ENCODE measurements at regions not wholly inside any gene's neighbourhood (a gene's known extent, or its start where the extent isn't known, plus 50 kb on each side); places are given as distances from the start of the nearest gene placed in this dataset.
"Not testable (repeated sequence)": the region's sequence is repeated elsewhere in the genome, so short reads cannot be mapped to it uniquely, and the experiment has no call there.

DNA sequence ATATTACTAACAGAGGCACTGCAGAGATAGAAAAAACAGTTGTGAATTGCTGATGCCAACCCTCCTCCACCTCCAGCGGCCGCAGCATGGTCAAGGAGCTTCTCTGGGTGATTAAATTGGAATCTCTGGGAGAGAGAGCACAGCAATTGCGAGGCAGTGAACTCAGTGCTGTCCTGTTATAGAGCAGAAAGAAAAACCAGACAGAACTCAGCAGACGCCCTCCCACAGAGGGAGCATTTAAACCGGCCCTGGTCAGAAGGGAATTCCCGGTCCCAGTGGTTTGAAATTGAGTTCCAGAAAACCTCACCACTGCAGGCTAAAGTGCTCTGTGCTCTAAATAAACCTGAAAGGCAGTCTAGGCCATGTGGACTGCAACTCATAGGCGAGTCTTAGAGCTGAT, 175.4 kb downstream of the SQOR start:
- no peak for DNase-seq (ENCODE audit: low read depth, low spot score)

DNA sequence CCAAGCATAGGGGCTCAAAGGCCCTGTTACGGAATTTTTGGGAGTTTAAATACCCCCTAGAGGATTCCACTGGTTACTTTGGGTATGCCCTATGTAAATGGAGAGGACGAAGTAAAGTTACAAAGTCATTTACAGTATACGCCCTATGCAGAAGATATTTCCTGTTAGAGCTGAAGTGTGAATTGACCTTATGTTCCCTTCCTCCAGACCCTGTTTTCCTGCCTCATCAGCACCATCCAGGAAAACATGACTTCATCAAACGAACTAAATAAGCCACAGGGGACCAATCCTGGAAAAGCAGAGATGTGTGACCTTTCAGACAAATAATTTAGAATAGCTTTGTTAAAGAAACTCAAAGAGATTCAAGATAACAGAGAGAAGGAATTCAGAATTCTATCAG, 177.4 kb downstream of the SQOR start:
- no peak for DNase-seq (ENCODE audit: low read depth, low spot score)

DNA sequence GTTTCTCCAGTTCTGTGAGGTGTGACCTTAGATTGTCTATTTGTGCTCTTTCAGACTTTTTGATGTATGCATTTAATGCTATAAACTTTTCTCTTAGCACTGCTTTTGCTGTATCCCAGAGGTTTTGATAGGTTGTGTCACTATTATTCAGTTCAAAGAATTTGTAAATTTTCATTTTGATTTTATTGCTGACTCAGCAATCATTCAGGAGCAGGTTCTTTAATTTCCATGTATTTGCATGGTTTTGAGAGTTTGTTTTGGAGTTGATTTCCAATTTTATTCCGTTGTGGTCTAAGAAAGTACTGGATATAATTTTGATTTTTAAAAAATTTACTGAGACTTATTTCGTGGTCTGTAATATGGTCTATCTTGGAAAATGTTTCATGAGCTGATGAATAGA, 182.7 kb downstream of the SQOR start:
- DNase-seq (ENCODE audit: low read depth, low spot score), result not testable (repeated sequence)

DNA sequence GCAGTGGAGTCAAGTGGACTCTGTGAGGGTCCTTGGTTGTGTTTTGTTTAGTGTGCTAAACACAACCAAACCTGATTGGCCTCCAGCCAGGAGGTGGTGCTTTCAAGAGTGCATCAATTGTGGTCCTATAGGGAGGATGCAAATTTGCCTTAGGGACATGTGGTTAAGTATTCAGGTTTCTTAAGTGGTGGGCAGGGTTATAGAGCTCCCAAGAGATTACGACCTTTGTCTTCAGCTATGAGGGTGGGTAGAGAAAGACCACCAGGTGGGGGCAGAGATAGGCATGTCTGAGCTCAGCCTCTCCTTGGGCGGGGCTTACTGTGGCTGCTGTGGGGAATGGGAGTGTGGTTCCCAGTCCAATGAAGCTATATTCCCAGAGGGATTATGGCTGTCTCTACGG, 186.6 kb downstream of the SQOR start:
- peak; percentile 56 for DNase-seq (ENCODE audit: low read depth, low spot score)

DNA sequence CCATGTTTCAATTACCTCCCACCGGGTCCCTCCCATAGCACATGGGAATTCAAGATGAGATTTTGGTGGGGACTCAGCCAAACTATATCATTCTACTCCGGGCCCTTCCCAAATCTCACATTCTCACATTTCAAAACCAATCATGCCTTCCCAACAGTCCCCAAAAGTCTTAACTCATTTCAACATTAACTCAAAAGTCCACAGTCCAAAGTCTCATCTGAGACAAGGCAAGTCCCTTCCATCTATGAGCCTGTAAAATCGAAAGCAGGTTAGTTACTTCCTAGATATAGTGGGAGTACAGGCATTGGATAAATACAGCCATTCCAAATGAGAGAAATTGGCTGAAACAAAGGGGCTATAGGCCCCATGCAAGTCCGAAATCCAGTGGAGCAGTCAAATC, 188.1 kb downstream of the SQOR start:
- not testable (repeated sequence) for DNase-seq (ENCODE audit: low read depth, low spot score)

DNA sequence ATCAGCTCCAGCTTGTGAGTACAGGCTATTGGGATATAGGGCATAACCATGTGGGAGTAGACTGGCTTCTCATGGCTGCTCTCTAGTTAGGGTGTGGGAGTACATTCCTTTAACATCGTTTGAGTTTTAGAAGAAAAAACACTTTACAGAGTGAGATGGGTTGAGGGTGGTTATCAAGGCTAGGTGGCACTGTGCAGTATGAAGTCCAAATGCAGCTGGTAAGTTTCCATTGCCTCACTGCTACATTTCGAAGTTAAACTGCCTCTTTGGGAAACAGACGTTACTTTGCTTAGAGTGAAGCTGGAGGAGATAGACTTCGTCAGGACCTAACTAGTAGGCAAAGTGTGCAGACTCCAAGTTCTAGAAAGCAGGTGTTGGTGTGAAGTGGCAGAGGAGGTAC, 192.4 kb downstream of the SQOR start:
- DNase-seq (ENCODE audit: low read depth, low spot score), result no peak

DNA sequence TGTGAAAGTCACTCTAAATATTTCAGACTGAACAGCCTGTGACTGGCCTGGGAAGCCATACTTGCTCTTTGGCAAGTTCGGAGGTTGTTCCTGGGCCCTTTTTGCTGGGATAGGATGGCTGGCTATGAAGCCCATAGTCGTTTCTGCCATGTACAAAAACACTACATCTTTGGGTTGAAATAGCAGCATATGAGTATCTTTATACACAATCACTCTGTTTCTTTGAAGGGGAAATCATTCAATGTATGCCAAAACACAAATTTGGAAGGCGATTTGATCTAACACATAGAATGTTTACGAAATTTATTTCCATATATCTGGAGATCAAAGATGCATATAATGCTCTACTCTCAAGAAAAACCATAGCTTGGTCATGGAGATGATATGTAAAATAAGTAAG, 192.9 kb downstream of the SQOR start:
- DNase-seq (ENCODE audit: low read depth, low spot score), result no peak

DNA sequence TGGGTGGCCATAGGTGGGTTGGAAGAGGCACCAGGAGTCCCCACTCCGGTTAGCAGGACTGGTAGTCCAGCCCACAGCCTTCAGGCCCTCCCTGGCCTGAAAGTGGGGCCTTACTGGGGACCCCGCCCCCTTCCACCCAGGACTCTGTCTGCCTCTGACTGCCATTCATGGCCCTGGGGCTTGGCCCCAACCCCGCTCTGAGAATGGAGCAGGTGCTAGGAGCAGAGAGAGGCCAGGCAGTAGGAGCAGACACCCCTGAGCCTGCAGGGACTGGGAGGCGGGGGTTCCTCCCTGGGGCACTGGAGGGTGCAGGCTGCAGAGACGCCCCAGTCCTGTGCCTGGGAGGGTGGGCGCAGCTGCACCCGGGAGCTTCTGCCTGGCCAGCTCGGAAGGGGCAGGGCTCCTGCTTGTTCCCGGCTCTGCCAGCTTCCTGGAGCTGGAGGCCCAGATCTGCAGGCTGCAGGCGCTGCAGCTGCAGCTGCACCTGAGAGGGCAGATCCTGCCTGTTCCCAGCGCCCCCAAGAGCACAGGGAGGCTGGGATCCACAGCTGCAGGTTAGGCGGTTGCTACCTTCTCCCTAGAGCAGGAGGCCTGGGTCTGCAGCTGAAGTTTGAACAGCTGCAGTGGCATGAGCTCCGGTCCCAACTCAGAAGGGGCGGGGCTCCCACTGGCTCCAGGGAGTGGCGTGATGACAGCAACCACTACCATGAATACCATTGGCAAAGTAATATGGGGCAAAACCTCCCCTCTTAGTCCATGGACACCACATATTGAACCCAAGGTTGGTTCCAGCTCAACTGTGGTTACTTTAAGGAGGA, 194.7 kb downstream of the SQOR start:
- DNase-seq (ENCODE audit: low read depth, low spot score), result peak; percentile 2

DNA sequence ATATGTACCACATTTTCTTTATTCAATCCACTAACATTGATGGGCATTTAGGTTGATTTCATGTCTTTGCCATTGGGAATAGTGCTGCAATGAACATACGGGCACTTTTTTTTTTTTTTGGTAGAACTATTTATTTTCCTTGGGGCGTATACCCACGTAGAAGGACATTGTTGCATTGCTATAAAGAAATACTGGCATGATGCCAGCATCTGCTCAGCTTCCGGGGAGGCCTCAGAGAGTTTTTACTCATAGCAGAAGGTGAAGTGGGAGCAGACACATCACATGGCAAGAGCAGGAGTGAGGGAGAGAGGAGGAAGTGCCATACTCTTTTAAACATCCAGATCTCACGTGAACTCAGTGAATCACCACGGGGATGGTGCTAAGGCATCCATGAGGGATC, 197.0 kb downstream of the SQOR start:
- no peak for DNase-seq (ENCODE audit: low read depth, low spot score)

DNA sequence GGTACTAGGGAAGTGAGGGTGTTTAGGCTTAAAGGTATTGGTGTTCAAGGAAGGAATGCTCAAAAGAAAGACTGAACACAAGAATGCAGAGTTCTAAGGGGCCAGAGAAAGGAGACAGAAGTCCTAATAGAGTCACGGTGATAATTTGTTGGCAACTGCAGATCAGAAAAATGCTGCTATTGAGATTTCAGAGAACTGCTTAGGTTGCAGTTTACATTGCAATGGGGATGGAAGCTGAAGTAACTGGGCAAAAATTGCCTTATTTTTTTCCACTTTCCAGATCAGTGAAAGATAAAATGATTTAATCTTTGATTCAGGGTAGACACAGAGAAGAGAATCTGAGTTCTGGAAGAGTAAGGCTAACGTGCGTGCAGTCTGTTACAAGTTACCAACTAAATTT, 199.8 kb downstream of the SQOR start:
- DNase-seq (ENCODE audit: low read depth, low spot score), result no peak

DNA sequence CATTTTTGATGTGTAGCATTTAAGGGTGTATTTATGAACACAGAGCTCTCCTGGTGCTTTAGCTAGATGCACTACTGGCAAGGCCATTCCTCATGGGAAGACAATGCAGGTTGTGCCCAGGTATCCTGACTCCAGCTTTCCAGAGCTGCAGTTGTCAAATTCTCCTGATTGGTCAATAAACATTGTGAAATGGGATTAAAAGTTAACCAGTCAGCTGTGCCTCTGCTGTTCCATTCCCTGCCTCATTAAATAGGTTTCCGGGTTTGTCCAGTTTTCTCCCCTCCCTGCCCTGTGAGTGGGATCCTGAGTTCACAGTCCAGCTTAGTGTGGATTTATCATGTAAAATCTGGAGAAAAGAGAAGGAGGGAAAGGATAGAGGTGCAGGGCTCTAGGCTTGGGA, 207.3 kb downstream of the SQOR start:
- no peak for DNase-seq (ENCODE audit: low read depth, low spot score)

DNA sequence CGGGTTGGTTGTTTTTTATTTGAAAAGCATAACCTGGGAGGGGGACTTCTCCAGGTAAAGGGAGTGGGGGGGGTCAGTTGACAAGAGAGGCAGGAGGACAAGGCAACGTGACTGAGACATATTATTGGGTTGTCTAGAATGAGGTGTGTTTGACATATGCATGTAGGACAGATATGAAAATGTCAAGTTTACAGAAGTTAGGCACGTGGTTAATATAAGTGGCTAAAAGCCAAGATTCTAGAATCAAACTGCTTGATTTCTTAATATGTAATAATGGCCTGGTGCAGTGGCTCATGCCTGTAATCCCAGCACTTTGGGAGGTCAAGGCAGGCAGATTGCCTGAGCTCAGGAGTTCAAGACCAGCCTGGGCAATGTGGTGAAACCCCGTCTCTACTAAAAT, 212.8 kb downstream of the SQOR start:
- no peak for DNase-seq (ENCODE audit: low read depth, low spot score)

DNA sequence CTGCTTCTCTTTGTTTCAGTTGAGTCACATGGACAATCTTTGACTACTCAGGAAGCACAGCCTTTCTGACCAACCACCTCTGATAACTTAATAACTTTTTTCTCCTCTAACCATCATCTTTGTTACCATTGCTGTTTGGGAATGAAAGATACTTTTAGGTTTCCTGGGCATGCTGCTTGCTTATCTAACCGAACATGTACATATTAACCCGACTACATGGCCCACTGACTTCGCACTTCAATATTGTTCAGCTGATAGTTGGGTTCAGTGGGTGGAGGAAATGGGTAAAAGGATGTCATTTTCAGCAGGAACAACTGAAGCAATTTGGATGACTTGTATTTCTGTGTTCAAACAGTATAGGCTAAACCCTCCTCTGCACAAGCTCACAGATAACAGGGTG, 214.3 kb downstream of the SQOR start:
- DNase-seq (ENCODE audit: low read depth, low spot score), result no peak

DNA sequence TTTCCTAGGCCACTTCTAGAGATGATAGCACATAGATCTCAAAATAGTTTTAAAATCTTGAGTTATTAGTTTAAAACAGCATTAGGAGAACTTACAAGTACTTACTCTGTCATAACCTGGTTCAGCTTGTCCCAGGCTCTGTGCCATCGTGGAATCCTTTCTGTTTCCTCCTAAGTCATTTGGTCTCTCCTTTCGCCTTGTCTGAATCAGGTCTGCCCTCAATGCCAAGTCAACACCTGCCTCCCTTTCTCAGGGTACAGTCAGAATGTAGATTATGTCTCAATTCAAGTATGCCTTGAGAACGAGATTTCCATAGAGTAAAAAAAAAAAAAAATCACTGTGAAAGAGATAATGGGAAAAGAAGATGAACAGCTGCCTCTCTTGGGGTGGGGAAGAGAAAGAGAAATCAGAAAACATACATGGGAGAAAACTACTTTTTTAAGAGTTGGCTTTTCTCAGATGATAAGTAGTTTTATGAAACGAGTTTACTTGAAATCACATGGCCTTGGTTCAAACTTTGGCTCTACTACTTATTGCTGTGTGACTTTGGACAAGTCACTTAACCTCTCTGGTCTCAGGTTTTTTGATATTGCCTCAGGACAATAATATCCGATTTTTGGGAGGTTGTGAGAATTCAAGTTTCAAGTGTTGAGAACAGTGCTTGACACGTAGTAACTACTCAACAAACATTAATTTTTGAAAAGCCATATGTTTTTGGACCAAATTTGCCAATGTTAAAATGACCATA, 219.8 kb downstream of the SQOR start:
- no peak for DNase-seq (ENCODE audit: low read depth, low spot score)

DNA sequence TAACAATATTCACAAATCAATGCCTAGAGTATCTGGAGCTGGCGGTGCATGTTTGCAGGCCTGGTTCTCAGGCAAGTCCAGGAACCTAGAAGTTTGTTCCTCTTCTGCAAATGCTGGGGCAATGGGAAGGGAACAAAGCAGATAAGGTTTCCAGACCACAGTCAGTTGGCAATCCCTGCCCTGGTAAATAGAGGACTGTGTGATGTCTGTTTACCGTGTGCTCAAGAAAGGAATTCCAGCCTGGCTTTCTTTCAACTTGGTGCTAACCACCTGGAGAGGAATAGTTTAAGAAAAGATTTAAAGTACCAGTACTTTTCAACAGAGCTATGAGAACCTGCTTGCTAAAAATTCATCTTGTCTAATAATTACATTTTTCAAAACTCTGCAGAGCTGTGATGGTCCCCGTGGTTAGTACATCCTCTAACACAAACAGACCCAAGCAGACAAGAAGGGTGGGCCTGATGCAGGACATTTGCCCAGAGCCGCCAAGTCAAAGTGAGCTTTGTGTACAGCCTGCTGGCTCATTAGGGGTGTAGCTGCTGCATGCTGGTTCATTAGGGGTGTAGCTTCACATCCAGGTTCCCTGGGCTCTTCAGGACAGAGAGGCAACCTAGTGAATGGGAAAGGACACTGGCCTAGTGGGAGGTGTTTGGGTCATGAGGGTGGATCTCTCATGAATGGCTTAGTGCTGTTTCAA, 220.5 kb downstream of the SQOR start:
- peak; percentile 2 for DNase-seq (ENCODE audit: low read depth, low spot score)

DNA sequence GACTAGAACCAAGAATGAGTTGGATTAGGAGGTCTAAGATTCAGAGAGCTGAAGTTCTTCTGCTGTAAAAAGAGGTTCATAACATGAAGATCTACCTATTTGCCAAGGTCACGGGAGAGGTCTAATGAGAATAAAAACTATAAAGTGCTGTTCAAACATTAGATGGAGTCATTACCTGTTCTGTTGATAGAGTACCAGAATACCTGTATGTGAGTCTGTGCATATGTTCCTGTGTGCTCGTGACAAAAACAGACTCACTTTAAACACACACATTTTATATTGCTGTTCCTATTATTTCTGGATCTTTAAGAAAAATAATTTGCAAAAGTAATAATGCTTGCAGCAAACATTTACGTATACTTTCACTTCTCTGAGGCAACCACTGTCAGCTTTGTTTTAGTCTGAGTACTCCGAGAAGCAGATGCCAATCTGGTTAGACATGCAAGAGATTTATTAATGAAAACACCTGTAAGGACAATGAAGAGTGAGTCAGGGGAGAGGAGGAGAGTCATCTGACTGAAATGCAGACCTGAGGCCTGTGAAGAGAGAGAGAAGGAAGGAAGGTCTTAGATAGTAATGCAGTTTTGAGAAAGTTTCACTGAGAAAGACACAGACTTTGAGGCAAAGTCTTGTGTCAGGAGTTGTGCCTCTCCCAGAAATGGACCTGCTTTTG, 221.2 kb downstream of the SQOR start:
- DNase-seq (ENCODE audit: low read depth, low spot score), result no peak

DNA sequence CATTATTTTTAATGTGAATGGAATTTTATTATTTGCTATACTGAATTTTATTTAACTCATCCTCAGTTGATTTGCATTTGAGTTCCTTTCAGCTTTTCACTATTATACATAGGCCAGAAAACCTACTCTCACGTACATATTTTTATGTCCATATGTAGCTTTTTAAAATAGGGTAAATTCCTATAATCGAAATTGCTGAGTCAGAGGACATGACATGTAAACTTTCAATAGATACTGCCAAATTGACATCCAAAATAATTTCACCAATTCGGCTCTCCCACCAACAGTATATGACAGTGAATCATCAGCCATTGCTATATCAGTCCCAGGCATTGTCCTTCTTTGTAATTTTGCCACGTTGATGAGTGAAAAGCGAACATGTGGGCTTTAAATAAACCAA, 222.5 kb downstream of the SQOR start:
- no peak for DNase-seq (ENCODE audit: low read depth, low spot score)

DNA sequence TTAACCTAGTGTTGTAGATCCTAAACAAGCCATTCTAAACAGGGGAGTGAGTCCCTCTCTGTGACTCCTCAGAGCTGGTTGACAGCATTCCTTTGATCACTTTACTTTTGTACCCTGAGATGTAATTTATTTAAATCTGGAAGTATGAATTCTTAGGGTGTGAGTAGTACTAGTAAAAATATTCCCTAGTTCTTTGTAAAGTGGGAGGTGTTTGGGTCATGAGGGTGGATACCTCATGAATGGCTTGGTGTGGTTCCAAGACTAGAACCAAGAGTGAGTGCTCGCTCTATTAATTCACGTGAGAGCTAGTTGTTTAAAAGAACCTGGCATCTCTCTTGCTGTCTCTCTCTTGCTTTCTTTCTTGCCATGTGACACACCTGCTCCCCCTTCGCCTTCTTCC, 223.7 kb downstream of the SQOR start:
- DNase-seq (ENCODE audit: low read depth, low spot score), result no peak

DNA sequence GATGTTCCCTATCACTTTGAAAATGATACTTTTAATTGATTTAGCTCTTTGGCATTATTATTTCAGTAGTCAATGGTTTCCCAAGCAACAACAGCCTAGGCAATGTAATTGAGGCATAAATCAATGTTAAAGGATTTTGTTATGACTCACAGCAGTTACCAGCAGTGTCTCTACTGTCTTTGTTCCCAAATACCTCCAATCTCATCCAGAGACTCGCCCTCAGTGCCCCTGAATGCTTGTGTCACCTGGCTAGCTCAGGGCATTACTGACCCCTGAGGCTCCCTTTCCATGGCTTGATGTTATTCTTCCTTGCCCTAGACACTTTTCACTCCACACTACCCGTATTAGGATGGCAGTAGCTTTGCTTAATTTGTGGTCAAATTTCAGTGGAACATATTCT, 227.2 kb downstream of the SQOR start:
- no peak for DNase-seq (ENCODE audit: low read depth, low spot score)

DNA sequence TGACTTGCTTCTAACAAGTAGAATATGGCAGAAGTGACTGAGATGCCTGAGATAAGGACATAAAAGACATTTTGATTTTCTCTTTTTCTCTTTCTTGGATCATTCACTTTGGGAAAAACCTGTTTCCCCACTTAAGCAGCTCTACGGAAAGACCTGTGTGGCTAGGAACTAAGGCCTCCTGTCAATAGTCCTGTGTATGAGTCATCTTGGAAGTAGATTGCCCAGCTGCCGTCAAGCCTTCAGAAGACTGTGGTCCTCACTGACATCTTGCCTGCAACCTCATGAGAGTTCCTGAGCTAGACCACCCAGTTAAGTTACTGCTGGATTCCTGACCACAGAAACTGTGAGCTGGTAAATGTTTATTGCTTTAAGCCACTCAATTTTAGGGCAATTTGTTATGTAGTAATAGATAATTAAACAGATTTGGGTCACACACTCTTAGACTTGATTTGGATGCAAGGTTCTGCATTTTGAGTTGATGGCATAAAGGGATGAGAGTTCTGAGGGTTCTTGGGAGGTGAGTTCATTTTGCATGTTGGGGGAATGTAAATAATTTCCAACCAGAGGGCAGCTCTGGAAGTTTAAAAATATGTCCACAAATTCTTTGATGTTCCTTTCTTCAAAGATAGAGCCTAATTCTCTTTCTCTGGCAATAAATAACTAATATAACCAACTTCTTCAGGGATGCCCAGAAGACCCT, 229.2 kb downstream of the SQOR start:
- DNase-seq (ENCODE audit: low read depth, low spot score), result peak; percentile 6

DNA sequence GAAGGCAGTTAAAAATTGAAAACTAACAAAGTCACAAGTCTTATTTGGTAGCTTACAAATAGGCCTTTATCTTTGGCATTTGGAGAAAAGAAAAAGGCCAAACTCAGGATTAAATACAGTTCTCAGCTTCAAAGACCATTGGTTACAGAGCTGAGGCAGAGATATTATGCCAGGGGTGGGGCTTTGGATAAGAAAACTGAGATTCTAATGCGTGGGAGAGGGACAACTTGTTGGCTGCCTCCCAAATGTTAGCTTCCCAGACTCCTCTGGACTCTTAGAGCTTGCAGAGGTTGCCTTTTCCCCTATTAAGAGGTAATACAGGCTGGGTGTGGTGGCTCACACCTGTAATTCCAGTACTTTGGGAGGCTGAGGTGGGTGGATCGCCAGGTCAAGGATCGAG, 231.8 kb downstream of the SQOR start:
- no peak for DNase-seq (ENCODE audit: low read depth, low spot score)

DNA sequence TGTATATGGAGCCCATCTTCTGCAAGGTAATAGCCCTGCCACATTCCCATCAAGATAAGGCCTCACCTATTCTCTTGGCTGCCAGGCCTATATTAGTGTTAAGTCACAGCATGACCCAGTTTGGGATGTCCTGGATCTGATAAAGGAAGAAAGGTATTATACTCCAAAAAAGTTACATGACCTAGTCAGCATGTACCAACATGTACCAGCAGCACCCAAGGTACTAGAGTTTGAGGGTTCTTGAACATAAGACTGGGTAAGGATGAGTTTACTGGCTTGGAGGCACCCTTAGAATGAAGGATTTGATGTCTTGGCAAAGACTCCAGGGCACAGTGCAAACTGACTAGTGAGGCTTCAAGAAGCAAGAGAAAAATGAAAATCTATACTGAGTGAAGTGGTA, 232.5 kb downstream of the SQOR start:
- DNase-seq (ENCODE audit: low read depth, low spot score), result no peak

All from ELF-1 (cell line).